GM21576 (cell line): ENCODE measurements at regions not wholly inside any gene's neighbourhood (a gene's known extent, or its start where the extent isn't known, plus 50 kb on each side); places are given as distances from the start of the nearest gene placed in this dataset.

Source experiments
- ATAC-seq: cut with Tn5 transposase; IDR thresholded peaks from one replicate; pipeline ENCODE4 v1.9.1; 2021; ENCODE audit warnings: mild to moderate bottlenecking, moderate library complexity; ENCODE audit not compliant: unreplicated experiment

GRCh38 chr15:81987628-81988027 lies 58.2 kb downstream of the MEX3B start:
- ATAC-seq = no peak

DNA sequence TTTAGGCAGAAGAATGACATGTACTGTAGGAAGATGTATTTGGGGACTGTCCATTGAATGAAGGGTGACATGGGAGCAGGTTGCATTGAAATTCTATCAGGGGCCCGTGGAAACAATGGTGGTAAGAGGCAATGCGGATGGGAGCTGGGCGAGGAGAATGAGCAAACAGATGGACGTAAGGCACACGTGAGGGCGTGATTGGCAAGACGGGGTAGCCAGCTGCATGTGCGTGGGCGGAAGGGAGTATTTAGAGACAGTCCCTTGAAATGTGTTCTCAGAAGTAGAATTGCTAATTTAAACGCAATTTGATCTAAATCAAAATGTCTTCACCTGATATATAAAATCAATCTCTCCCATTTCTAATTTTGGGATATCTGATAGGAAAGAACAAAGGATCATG lies 62.3 kb downstream of the MEX3B start:
- ATAC-seq = no peak

DNA sequence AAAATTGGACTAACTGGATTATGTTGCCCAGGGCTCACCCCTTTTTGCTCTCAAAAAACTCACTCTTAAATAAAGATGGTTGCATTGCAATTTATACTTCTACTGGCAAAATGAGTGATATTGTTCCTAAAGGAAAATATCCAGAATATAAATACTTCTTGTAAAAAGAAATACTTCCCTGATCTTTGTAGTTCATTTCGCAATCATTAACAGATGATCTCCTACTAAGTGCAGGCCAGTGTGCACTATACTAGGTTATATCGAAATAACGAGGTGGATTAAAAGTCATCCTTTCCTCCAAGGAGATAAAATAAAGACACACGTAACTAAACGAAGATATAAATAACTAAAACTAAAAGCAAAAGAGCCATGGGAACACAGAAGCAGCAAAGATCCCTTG lies 63.0 kb downstream of the MEX3B start:
- no peak for ATAC-seq

DNA sequence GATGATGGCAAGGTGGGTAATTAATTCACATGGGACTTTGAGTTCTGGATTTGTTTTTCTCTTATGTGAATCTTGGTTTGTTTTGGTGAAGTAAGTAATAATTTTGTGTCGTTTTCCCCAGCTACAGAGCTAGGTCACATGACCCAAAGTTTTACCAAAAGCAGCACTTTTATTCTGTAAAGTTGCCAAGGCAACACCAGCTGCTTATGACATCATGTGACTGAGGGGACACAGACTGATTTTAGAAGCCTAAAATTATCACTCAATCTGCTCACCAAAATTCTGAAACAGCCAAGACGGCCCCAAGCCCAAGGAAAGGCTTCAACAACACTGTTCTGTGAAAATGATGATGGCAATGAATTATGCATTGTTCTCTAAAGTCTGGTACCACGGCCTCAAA lies 63.9 kb downstream of the MEX3B start:
- ATAC-seq = no peak

- ATAC-seq = no peak
Observed at GRCh38 chr15:81977464-81977863, 68.4 kb downstream of the MEX3B start.

DNA sequence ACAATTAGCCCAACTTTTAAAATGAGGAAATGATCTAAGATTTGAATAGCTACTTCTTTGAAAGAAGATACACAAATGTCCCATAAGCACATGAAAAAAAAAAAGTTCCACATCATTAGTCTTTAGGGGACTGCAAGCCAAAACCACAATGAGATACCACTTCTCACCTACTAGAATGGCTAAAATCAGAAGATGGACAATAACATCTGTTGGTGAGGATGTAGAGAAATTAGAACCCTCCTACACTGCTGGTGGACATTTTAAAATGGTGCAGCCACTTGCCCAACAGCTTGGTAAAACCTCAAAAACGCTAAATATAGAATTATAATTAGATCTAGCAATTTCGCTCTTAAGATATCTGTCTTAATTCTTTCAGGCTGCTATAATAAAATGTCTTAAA lies 77.1 kb downstream of the MEX3B start:
- ATAC-seq = no peak

DNA sequence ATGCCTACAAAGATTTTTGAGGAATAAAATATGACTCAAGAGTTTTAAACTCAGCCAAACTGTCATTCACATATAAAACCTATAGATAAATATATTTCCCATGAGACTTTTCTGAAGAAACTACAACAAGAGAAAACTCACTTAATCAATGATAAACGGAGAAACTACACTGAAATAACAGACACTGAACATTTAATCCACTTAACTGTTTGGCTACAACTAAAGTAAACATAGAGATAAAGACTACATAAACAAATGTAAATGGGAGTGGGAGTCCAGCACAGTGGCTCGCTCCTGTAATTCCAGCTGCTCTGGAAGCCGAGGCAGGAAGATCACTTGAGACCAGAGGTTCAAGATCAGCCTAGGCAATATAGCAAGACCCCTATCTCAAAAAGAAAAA lies 79.2 kb downstream of the MEX3B start:
- ATAC-seq = no peak

DNA sequence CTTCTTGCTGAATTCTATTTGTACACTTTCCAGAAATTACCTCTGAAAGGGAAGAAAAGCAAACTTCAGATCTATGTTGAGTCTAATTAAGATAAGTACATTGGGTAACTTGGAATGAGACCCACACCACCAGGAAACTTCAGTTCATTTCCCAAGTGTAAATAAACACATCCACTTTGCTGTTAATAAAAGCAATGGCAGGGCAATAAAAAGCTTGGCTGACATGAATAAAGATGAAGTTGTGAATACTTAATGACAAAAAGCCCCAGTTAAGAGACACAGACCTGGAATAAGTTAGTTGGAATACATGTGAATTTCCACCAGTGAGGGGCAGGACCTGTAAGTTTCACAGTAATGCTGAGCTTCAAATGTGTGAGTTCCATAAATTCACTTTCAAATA lies 83.3 kb downstream of the MEX3B start:
- no peak for ATAC-seq

DNA sequence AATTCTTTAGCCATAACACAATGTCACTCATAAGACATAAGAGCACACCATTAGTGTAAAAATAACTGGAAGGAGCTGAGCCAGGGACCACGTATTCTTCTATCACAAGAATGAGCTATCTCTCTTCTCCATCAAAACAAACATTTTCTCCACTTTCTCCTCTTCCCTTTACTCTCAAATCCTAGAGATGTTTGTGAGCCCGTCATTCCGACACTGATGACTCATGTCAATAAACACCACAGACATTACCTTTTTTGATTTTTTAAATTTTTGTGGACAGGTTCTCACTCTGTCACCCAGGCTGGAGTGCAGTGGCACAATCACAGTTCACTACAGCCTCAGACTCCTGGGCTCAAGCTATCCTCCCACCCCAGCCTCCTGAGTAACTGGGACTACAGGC lies 86.6 kb downstream of the MEX3B start:
- ATAC-seq = no peak

DNA sequence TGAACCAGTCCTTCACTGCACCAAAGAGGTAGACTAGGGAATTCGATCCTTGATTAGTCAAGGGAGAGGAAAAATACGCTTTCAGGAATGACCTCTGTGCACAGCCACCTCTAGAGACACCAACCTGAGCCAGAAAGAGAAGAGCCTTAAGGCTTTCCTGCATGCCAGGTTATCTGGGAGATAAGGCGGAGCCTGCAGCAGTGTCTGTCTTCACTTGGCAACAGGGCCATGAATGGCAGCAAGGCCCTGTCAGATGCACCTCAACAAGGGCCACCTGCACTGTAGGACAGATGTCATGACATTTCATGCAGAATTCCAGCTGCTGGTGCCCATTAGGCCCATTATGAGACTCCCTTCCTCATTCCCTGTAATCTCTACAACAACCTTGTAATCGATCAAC lies 88.1 kb downstream of the MEX3B start:
- ATAC-seq = no peak

DNA sequence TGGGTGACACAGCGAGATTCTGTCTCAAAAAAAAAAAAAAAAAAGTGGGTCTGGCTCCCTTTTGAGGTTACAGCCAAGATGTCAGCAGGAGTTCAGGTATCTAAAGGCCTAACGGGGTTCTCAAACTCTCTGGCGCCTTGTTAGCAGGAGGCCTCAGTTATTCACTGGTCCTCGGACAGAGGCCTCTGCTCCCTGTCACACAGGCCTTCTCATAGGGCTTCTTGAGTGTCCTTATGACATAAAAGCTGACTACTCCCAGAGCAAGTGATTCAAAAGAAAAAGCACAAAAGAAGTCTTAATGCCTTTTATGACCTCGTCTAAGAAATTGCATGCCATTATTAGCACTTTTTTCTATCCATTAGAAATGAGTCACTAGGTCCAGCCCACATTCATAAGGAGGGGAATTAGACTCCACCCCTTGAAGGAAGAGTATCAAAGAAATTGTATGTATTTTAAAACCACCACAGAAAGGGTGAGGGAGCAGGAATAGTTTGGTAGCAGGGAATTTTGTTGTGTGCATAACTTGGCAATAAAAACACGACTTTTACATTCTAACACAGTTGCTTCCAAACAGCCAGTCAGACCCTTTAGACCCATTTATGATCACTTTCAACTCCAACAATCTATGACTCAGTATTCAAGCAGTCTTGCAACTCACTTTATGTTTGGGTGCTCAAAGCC lies 90.3 kb downstream of the MEX3B start:
- ATAC-seq = no peak

DNA sequence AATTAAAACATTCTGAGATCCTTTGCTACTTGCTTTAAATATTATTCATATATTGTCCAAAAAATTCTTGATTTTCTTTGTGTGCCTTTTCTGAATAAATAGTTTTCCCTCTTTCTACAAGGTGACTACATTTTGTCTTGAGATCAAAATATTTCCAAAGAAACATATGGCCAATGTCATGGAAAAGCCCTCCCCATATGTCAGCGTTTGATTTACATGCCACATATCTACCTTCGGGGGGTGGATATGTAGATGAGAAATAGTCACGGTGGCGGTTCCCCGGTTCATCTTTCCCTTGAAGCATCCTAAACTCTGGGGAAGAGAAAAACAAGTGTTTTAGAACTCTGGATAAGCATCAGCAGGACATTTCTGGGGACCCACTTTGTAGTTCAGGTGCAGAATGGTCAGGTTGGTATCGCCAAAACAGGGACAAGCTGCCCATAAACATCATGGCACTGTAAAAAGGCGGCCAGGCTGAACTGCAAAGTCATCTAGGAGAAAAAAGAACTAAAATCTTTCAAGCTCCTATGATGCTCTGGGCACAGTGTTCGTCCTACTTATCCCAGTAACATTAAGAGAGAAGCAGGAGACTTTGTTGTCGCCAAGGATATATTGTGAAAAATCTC lies 91.5 kb downstream of the MEX3B start:
- no peak for ATAC-seq

GRCh38 chr15:81950841-81951414 lies 94.9 kb downstream of the MEX3B start:
- no peak for ATAC-seq

DNA sequence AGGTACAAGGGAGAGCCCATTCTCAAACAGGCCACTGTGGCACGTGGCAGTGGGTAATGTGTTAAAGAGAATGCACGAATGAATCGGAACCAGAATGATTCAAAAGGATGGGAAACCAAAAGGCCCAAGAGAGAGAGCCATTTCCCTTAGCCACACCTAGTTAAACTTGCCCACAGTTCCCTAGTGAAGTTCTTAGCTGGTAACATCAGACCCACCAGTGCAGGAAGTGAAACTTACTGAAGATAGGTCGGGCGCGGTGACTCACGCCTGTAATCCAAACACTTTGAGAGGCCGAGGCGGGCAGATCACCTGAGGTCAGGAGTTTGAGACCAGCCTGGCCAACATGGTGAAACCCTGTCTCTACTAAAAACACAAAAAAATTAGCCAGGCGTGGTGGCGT lies 97.1 kb downstream of the MEX3B start:
- ATAC-seq = no peak

- ATAC-seq = no peak
Observed at GRCh38 chr15:81948222-81948621, 97.6 kb downstream of the MEX3B start.

DNA sequence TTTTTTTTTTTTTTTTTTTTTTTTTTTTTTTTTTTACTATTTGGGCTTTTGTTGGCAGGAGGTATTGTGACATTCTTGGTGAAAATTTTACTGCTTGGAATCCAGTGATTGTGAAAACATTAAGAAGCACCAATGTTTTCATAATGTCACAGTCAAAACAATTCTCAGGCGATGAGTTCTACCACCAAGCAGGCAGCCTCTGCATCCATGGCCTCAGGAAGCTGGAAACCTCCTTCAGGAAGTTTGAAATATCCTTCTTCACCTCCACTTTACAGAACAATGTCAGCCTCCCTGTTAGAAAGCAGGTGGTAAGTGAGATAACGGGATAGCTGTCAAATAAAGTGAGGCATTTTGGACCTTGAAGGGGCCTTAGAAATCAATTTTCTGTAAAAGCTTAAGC lies 98.3 kb downstream of the MEX3B start:
- ATAC-seq = no peak

DNA sequence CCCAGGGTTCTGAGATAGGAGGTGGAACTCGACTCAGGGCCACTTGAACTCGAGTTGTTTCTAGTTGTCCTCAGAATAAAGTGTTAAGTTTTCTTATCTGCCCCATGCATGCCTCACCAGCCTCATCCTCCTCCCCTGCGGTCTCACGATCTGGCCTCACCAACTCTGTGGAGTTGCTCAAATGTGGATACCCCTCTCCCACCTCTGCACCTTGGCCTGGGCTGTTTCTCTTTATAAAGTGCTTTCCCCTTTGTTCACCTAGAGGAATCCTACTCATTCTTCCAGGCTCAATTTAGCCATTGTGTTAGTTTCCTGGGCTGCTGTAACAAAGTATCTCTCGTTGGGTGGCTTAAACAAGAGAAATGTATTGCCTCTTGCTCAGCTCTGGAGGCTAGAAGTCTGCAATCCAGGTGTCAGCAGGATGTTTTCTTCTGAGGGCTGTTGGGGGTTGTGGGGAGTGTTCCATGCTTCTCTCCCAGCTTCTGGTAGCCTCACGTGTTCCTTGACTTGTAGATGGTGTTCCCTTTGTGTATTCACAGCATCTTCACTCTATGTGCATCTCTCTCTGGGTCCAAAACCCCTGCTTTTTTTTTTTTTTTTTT lies 100.7 kb downstream of the MEX3B start:
- no peak for ATAC-seq

- ATAC-seq = no peak
Observed at GRCh38 chr15:81942655-81943195, 103.1 kb downstream of the MEX3B start.

DNA sequence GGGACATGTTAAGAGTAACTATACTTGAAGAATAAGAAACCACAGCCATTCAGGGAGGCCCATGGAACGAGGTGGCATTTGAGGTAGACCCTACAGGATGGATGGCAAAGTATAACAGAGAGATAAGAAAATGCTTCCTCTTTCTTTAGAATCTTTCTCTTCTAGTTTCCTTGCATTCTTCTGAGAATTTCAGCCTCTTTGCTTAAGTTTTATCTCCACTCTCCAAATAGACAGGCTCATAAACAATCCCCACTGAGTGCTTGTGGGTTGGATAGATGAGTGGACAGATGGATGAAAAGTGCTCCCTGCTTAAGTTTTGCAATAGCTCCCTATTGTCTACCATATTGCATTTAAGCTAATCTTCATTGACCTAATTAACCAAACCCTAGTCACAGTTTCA lies 103.7 kb downstream of the MEX3B start:
- no peak for ATAC-seq

GRCh38 chr15:81941479-81941878 lies 104.3 kb downstream of the MEX3B start:
- ATAC-seq = no peak

DNA sequence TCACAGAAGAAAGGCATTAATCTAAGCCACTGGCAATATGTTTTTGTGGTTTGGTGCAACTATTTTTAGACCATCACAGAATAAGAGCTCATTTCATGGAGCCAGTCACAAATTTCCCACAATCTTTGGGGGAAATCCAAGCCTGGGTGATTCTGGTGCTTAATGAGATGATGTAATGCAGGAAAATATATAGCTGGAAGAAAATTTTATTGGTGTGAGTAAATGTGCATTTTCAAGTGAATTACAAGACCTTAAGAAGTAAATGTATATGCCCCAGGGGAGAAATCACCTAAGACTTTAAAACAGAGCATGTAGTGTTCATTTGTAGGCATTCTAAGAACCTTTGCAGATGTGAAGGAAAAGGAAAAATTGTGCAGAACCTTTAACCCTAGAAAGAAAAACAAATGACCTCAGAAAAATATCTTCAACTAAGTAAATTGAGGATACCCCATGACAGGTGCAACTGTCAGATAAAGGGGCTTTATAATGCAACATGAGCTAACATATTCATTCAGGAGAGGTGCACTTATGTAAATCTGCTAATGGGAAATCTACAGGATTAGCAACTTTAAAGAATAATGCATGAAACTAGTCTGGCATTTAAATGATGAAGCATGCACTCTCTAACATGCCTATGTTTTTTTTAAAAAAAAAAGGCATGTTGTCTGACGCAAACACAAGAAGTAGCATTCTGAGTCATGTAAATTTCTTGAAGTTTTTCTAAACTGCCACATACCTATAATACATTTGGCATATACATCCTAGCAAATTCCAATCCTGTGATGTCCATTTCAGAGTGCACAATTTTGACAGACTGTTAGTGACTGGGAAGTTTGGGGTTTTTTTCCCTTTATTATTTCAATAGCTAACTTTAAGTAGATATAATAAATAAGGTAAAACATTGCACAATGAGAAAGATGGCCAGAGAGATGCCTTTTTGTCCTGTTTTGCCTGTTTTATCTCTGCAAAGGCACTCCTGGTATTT lies 105.1 kb downstream of the MEX3B start:
- ATAC-seq = no peak
